Immature natural killer cell (primary cell): ENCODE measurements at regions not wholly inside any gene's neighbourhood (a gene's known extent, or its start where the extent isn't known, plus 50 kb on each side); places are given as distances from the start of the nearest gene placed in this dataset.
A peak's percentile ranks its signal among the peaks of the same experiment; 100 is the strongest.
"Not testable (repeated sequence)": the region's sequence is repeated elsewhere in the genome, so short reads cannot be mapped to it uniquely, and the experiment has no call there.

ENCODE experiments used
- DNase-seq, 3 donors: peaks; one replicate each; pipeline ENCODE4 v3.0.0; 2022; ENCODE audit warnings: mixed read lengths in 1 of 3
- H3K27ac Mint-ChIP-seq, 6 donors: one replicate each; pipeline ENCODE4 v1.8.0; 2020; ENCODE audit warnings: mixed read lengths in 6 of 6, mild to moderate bottlenecking in 5 of 6, inconsistent platforms in 4 of 6, moderate library complexity in 3 of 6
- H3K27me3 Mint-ChIP-seq, 3 donors: one replicate each; pipeline ENCODE4 v1.8.0; 2020 to 2021; ENCODE audit warnings: low read depth in 3 of 3, mild to moderate bottlenecking in 3 of 3, mixed read lengths in 3 of 3, moderate library complexity in 3 of 3, inconsistent platforms in 1 of 3
- H3K36me3 Mint-ChIP-seq, 3 donors: one replicate each; pipeline ENCODE4 v1.8.0; 2020; ENCODE audit warnings: mixed read lengths in 3 of 3, inconsistent platforms in 2 of 3, mild to moderate bottlenecking in 2 of 3
- H3K4me1 Mint-ChIP-seq, 2 donors: one replicate each; pipeline ENCODE4 v1.8.0; 2020; ENCODE audit warnings: inconsistent platforms in 2 of 2, mild to moderate bottlenecking in 2 of 2, mixed read lengths in 2 of 2, moderate library complexity in 1 of 2
- H3K4me3 Mint-ChIP-seq, 5 donors: one replicate each; pipeline ENCODE4 v1.8.0; 2020; ENCODE audit warnings: mild to moderate bottlenecking in 5 of 5, mixed read lengths in 5 of 5, inconsistent platforms in 3 of 5, moderate library complexity in 3 of 5
- H3K9me3 Mint-ChIP-seq, 6 donors: one replicate each; pipeline ENCODE4 v1.8.0; 2020; ENCODE audit warnings: mild to moderate bottlenecking in 6 of 6, mixed read lengths in 6 of 6, inconsistent platforms in 4 of 6, moderate library complexity in 3 of 6

GRCh38 chr20:5470943-5471342 is 139.9 kb downstream of the GPCPD1 start:
- no peaks in the 10 kb centered on the region for H3K4me1 Mint-ChIP-seq
- no peaks in the 10 kb centered on the region for H3K36me3 Mint-ChIP-seq
- H3K27me3 Mint-ChIP-seq, result peaks cover 0 to 11% (median 2%) of the 10 kb centered on the region in 3 donors
- DNase-seq, result no peak
- no peak overlapping the region for H3K27ac Mint-ChIP-seq
- no peaks in the 10 kb centered on the region for H3K9me3 Mint-ChIP-seq
- no peak overlapping the region for H3K4me3 Mint-ChIP-seq

GRCh38 chr20:5470458-5470857 is 140.3 kb downstream of the GPCPD1 start:
- Mint-ChIP-seq H3K27ac (no peak overlapping the region), H3K4me3 (no peak overlapping the region), H3K4me1 (no peaks in the 10 kb centered on the region), H3K9me3 (no peaks in the 10 kb centered on the region), H3K36me3 (no peaks in the 10 kb centered on the region), H3K27me3 (peaks cover 0 to 14% (median 2%) of the 10 kb centered on the region in 3 donors)
- DNase-seq, result no peak

- Mint-ChIP-seq H3K9me3 (no peaks in the 10 kb centered on the region), H3K27me3 (peaks cover 2 to 14% (median 2%) of the 10 kb centered on the region in 3 donors), H3K36me3 (no peaks in the 10 kb centered on the region), H3K4me3 (no peak overlapping the region), H3K4me1 (no peaks in the 10 kb centered on the region), H3K27ac (no peak overlapping the region)
- DNase-seq, result no peak
Measured at GRCh38 chr20:5469111-5469510, 141.7 kb downstream of the GPCPD1 start.

DNA sequence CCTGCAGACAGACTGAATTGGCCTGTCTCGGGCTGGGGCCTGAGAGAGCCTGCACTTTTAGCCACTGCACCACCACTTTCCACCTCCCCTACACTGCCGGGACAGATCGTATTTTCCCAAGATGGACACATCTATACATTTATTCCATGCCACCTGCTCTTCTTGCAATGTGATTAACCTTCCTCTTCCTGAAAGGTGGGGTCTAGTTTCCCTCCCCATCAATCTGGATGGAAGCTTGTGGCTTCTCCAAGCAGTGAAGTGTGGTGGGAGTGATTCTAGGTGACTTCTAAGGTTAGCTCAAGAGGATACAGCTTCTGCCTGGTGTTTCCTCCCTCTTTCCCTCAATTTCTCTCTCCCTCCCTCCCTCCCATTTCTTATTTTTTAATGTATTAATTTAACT is 143.7 kb downstream of the GPCPD1 start:
- no peak for DNase-seq
- Mint-ChIP-seq H3K9me3 (no peaks in the 10 kb centered on the region), H3K4me1 (no peaks in the 10 kb centered on the region), H3K36me3 (no peaks in the 10 kb centered on the region), H3K27me3 (peaks cover 2 to 16% (median 2%) of the 10 kb centered on the region in 3 donors), H3K4me3 (no peak overlapping the region), H3K27ac (no peak overlapping the region)

GRCh38 chr20:5465604-5465927 is 145.2 kb downstream of the GPCPD1 start:
- peaks cover 2 to 28% (median 5%) of the 10 kb centered on the region in 3 donors for H3K27me3 Mint-ChIP-seq
- no peaks in the 10 kb centered on the region for H3K4me1 Mint-ChIP-seq
- no peak overlapping the region for H3K4me3 Mint-ChIP-seq
- H3K36me3 Mint-ChIP-seq, result no peaks in the 10 kb centered on the region
- peaks cover 0 to 5% (median 0%) of the 10 kb centered on the region in 6 donors for H3K9me3 Mint-ChIP-seq
- no peak overlapping the region for H3K27ac Mint-ChIP-seq
- DNase-seq, result no peak

- Mint-ChIP-seq H3K4me3 (no peak overlapping the region), H3K27me3 (peaks cover 2 to 30% (median 5%) of the 10 kb centered on the region in 3 donors), H3K36me3 (no peaks in the 10 kb centered on the region), H3K27ac (no peak overlapping the region), H3K9me3 (peaks cover 0 to 5% (median 0%) of the 10 kb centered on the region in 6 donors), H3K4me1 (no peaks in the 10 kb centered on the region)
- no peak for DNase-seq
Measured at GRCh38 chr20:5464901-5465603, 145.8 kb downstream of the GPCPD1 start.

DNA sequence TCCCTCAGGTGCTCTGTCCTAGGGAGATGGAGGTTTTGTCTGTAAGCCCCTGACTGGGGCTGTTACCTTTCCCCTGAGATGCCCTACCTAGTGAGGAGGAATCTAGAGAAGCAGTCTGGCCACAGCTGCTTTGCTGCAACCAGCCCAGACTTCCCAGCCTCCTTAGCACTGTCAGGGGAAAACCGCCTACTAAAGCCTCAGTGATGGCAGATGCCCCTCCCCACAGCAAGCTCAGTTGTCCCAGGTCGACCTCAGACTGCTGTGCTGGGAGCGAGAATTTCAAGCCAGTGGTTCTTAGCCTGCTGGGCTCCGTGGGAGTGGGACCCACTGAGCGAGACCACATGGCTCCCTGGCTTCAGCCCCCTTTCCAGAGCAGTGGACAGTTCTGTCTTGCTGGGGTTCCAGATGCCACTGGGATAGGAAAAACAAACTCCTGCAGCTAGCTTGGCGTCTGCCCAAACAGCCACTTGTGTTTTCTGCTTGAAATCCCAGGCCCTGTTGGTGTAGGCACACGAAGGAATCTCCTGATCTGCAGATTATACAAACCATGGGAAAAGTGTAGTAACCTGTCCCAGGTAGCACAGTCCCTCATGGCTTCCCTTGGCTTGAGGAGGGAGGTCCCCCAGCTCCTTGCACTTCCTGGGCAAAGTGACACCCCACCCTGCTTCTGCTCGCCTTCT is 146.4 kb upstream of the PROKR2 start:
- Mint-ChIP-seq H3K36me3 (no peaks in the 10 kb centered on the region), H3K27me3 (peaks cover 2 to 31% (median 5%) of the 10 kb centered on the region in 3 donors), H3K4me1 (no peaks in the 10 kb centered on the region), H3K27ac (no peak overlapping the region), H3K4me3 (no peak overlapping the region), H3K9me3 (peaks cover 0 to 5% (median 2%) of the 10 kb centered on the region in 6 donors)
- DNase-seq, result no peak

GRCh38 chr20:5453745-5454144 is 137.0 kb upstream of the PROKR2 start:
- not testable (repeated sequence) for H3K36me3 Mint-ChIP-seq, H3K4me1 Mint-ChIP-seq, H3K4me3 Mint-ChIP-seq, DNase-seq, H3K27ac Mint-ChIP-seq, H3K9me3 Mint-ChIP-seq
- H3K27me3 Mint-ChIP-seq, result peaks cover 4 to 10% (median 9%) of the 10 kb centered on the region in 3 donors

DNA sequence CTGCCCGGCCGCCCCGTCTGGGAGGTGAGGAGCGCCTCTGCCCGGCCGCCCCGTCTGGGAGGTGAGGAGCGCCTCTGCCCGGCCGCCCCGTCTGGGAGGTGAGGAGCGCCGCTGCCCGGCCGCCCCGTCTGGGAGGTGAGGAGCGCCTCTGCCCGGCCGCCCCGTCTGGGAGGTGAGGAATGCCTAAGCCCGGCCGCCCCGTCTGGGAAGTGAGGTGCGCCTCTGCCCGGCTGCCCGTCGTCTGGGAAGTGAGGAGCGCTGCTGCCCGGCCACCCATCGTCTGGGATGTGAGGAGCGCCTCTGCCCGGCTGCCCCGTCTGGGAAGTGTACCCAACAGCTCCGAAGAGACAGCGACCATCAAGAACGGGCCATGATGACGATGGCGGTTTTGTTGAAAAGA is 136.6 kb upstream of the PROKR2 start:
- H3K4me3 Mint-ChIP-seq, H3K27me3 Mint-ChIP-seq, H3K4me1 Mint-ChIP-seq, H3K9me3 Mint-ChIP-seq, DNase-seq, H3K36me3 Mint-ChIP-seq, H3K27ac Mint-ChIP-seq: not testable (repeated sequence)

- H3K36me3 Mint-ChIP-seq, H3K9me3 Mint-ChIP-seq, DNase-seq, H3K27ac Mint-ChIP-seq, H3K4me1 Mint-ChIP-seq, H3K4me3 Mint-ChIP-seq, H3K27me3 Mint-ChIP-seq: not testable (repeated sequence)
Measured at GRCh38 chr20:5452691-5453090, 135.9 kb upstream of the PROKR2 start.

DNA sequence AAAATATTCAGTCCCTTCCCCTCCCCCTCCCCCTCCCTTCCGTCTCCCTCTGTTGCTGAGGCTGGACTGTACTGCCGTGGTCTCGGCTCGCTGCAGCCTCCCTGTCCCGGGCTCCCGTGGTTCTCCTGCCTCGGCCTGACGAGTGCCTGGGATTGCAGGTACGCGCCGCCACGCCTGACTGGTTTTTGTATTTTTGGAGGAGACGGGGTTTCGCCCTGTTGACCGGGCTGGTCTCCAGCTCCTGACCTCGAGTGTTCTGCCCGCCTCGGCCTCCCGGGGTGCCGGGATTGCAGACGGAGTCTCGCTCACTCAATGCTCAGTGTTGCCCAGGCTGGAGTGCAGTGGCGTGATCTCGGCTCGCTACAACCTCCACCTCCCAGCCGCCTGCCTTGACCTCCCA is 135.5 kb upstream of the PROKR2 start:
- H3K27ac Mint-ChIP-seq, DNase-seq, H3K9me3 Mint-ChIP-seq, H3K36me3 Mint-ChIP-seq, H3K4me3 Mint-ChIP-seq, H3K27me3 Mint-ChIP-seq, H3K4me1 Mint-ChIP-seq: not testable (repeated sequence)

DNA sequence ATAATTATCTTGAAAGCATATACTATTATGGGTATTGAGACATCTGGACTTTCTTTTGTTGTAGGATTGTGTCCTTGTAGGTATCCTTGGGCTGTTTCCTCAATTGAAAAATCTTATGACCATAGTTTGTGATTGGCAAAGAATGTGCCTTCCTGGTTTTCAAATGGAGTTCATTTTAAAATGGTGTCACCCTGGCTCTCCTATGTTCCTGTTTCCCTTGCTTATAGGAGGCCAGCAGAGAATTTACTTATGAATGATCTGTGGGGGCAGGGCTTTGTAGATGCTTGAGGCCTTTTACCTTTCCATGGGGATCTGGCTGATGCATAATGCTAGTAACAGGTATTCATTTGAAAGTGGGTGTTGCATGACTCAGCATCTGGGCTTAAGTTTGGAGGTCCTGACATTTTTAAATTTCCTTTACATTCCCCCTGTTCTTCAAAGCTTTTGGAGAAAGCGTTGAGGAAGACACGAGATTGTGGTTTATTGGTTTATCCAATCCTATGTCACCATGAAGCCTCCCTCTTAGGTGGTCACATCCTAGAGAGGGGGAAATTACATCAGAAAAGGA is 135.0 kb upstream of the PROKR2 start:
- Mint-ChIP-seq H3K36me3 (no peaks in the 10 kb centered on the region), H3K9me3 (no peaks in the 10 kb centered on the region), H3K27me3 (peaks cover 3 to 7% (median 6%) of the 10 kb centered on the region in 3 donors), H3K27ac (no peak overlapping the region), H3K4me3 (no peak overlapping the region), H3K4me1 (no peaks in the 10 kb centered on the region)
- no peak for DNase-seq

DNA sequence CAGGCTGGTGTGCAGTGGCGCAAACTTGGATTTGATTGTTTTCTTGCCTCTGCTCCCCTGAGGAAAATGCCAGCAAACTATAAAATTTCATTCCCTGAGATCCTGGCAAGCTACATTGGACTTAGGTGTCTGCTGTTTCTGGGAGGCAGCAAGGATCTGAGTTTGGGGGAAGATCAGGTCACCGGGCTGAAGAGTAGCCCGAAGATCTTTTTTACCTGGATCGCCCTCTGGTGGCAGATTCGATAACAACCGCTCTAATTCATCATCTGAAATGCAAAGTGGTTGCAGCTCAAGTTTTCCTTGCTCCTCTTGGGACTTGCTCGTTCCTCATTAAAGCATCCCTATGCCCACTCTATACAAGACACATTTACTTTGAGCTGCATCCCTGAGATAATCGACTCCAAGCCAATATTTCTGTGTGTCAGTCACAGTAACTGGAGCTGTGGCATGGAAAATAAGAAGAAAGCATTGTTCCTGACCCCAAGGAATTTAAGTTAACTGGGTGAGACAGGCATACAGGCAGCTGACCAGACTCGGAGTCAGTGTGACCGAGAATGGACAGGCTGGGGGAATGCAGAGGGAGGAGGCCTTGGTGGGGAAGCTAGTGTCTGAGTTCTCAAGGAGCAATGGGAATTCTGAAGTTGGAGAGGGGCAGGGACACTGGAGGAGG is 131.8 kb upstream of the PROKR2 start:
- Mint-ChIP-seq H3K9me3 (no peaks in the 10 kb centered on the region), H3K27me3 (peaks cover 6 to 17% (median 10%) of the 10 kb centered on the region in 3 donors), H3K36me3 (no peaks in the 10 kb centered on the region), H3K4me1 (no peaks in the 10 kb centered on the region), H3K4me3 (no peak overlapping the region), H3K27ac (no peak overlapping the region)
- DNase-seq, result peak; percentile 18 to 42 (median 29)

DNA sequence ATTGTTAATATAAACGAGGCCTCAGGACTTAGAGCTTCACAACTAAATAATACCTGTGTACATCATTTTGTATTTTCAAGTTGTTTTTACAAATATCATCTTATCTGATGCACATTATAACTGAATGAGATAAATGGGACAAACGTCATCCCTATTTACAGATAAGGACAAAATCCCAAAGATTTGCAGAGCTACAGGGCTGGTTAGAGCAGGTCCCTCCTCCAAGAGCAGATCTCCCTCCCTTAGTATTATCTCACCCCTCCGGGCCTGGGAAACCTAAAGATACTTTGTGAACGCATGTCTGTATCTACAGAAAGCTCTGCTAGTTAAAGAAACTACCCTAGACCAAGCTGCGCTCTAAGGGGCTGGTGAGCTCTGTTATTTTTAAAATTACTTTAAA is 130.4 kb upstream of the PROKR2 start:
- no peaks in the 10 kb centered on the region for H3K36me3 Mint-ChIP-seq
- H3K27ac Mint-ChIP-seq, result no peak overlapping the region
- H3K27me3 Mint-ChIP-seq, result peaks cover 6 to 17% (median 11%) of the 10 kb centered on the region in 3 donors
- H3K9me3 Mint-ChIP-seq, result no peaks in the 10 kb centered on the region
- DNase-seq, result no peak
- no peak overlapping the region for H3K4me3 Mint-ChIP-seq
- no peaks in the 10 kb centered on the region for H3K4me1 Mint-ChIP-seq
